HG02623 (cell line): ENCODE measurements at regions not wholly inside any gene's neighbourhood (a gene's known extent, or its start where the extent isn't known, plus 50 kb on each side); places are given as distances from the start of the nearest gene placed in this dataset.
"Not testable (repeated sequence)": the region's sequence is repeated elsewhere in the genome, so short reads cannot be mapped to it uniquely, and the experiment has no call there.

ENCODE experiments used
- ATAC-seq: cut with Tn5 transposase; IDR thresholded peaks from one replicate; pipeline ENCODE4 v1.9.1; 2021; ENCODE audit warnings: moderate library complexity; ENCODE audit not compliant: unreplicated experiment

- ATAC-seq: no peak
These were observed 80.9 kb upstream of the IGFBP5 start for GRCh38 chr2:216776066-216776850.

GRCh38 chr2:216775043-216775453 is 79.7 kb upstream of the IGFBP5 start:
- no peak for ATAC-seq

- ATAC-seq: no peak
These were observed 79.3 kb upstream of the IGFBP5 start for GRCh38 chr2:216774620-216775019.

GRCh38 chr2:216774180-216774579 is 78.8 kb upstream of the IGFBP5 start:
- no peak for ATAC-seq

GRCh38 chr2:216773072-216773471 is 77.7 kb upstream of the IGFBP5 start:
- ATAC-seq: no peak

- ATAC-seq: no peak
These were observed 75.4 kb upstream of the IGFBP5 start for GRCh38 chr2:216770717-216771116.

- ATAC-seq: no peak
These were observed 74.7 kb upstream of the IGFBP5 start for GRCh38 chr2:216770050-216770449.

GRCh38 chr2:216769626-216770025 is 74.3 kb upstream of the IGFBP5 start:
- ATAC-seq: no peak

GRCh38 chr2:216768908-216769411 is 73.6 kb upstream of the IGFBP5 start:
- no peak for ATAC-seq

- ATAC-seq: no peak
These were observed 70.5 kb upstream of the IGFBP5 start for GRCh38 chr2:216765761-216766262.

- ATAC-seq: no peak
These were observed 68.0 kb upstream of the IGFBP5 start for GRCh38 chr2:216763396-216763795.

GRCh38 chr2:216761809-216762208 is 66.5 kb upstream of the IGFBP5 start:
- no peak for ATAC-seq

- ATAC-seq: no peak
These were observed 65.8 kb upstream of the IGFBP5 start for GRCh38 chr2:216761133-216761532.

GRCh38 chr2:216758256-216759155 is 63.2 kb upstream of the IGFBP5 start:
- no peak for ATAC-seq

GRCh38 chr2:216757532-216757931 is 62.2 kb upstream of the IGFBP5 start:
- ATAC-seq: no peak

GRCh38 chr2:216756435-216756834 is 61.1 kb upstream of the IGFBP5 start:
- no peak for ATAC-seq

- no peak for ATAC-seq
These were observed 59.5 kb upstream of the IGFBP5 start for GRCh38 chr2:216754812-216755211.

GRCh38 chr2:216754336-216754735 is 59.0 kb upstream of the IGFBP5 start:
- no peak for ATAC-seq

GRCh38 chr2:216752855-216753505 is 57.6 kb upstream of the IGFBP5 start:
- no peak for ATAC-seq

GRCh38 chr2:216750750-216751149 is 55.4 kb upstream of the IGFBP5 start:
- not testable (repeated sequence) for ATAC-seq

- not testable (repeated sequence) for ATAC-seq
These were observed 50.9 kb upstream of the IGFBP5 start for GRCh38 chr2:216746268-216746667.
